Tibial nerve (tissue), 4 donors: ENCODE measurements at regions not wholly inside any gene's neighbourhood (a gene's known extent, or its start where the extent isn't known, plus 50 kb on each side); places are given as distances from the start of the nearest gene placed in this dataset.
"Not testable (repeated sequence)": the region's sequence is repeated elsewhere in the genome, so short reads cannot be mapped to it uniquely, and the experiment has no call there.

Experiments
- DNase-seq, 2 donors: peaks; one replicate each; pipeline ENCODE4 v3.0.0-alpha.2; 2019; ENCODE audit warnings: low spot score in 2 of 2
- H3K27ac ChIP-seq, 4 donors: fragments of 200-600 bp; sonication (generic) in 3 of 4; one replicate each; pipeline ENCODE4 v1.5.1; 2017 to 2019; ENCODE audit warnings: mild to moderate bottlenecking in 1 of 4
- H3K27me3 ChIP-seq, 2 donors: fragments of 200-600 bp; sonication (generic) in 1 of 2; one replicate each; pipeline versions ENCODE4 v1.5.1 to v1.6.0; 2017 to 2019
- H3K36me3 ChIP-seq, 3 donors: fragments of 200-600 bp; sonication (generic); one replicate each; pipeline ENCODE4 v1.5.1; 2018 to 2019
- H3K4me1 ChIP-seq, 4 donors: fragments of 200-600 bp; sonication (generic) in 3 of 4; one replicate each; pipeline ENCODE4 v1.5.1; 2017 to 2019
- H3K4me3 ChIP-seq, 4 donors: fragments of 200-600 bp; sonication (generic) in 3 of 4; one replicate each; pipeline ENCODE4 v1.5.1; 2017 to 2019; ENCODE audit warnings: mild to moderate bottlenecking in 1 of 4, moderate library complexity in 1 of 4
- H3K9me3 ChIP-seq, 4 donors: fragments of 200-600 bp; sonication (generic) in 3 of 4; one replicate each; pipeline ENCODE4 v1.5.1; 2017 to 2019
- EP300 ChIP-seq, 2 donors: sonication (generic); formaldehyde crosslinking; IDR thresholded peaks; one replicate each; pipeline ENCODE4 v1.6.1; 2017; ENCODE audit warnings: antibody characterized with exemption in 2 of 2, mild to moderate bottlenecking in 1 of 2
- POLR2A ChIP-seq, 2 donors: fragments of 450-650 bp; IDR thresholded peaks; one replicate each; pipeline ENCODE4 v1.6.1; 2017; ENCODE audit warnings: antibody characterized with exemption in 2 of 2, mild to moderate bottlenecking in 2 of 2, moderate library complexity in 2 of 2
- WGBS, 2 donors: methylation state at CpG; one replicate each; pipeline ENCODE4 v1.1.5; 2018; 5-methylcytosine and 5-hydroxymethylcytosine counted together

DNA sequence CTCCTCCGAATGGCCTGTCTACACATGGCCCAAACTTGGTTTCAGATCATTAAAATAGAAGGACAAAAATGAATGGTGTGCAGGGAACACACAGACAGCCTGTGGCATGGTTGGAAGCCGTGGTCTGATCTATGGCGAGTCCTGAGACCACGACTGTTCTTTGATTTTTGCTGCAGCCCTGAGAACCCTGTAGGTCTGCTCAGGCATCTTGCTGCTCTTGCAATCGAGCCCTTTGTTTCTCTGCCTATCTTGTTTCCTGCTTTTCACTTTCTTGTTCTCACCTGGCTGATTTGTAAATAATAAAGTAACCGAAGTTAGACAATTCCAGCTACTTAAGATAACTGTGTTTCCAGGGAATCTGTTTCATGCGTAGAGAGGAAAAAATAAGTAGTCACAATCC is 54.1 kb upstream of the NBPF9 start:
- WGBS, 2 donors, result 64 to 85% methylated on average over 2 to 6 of the region's 7 CpGs

DNA sequence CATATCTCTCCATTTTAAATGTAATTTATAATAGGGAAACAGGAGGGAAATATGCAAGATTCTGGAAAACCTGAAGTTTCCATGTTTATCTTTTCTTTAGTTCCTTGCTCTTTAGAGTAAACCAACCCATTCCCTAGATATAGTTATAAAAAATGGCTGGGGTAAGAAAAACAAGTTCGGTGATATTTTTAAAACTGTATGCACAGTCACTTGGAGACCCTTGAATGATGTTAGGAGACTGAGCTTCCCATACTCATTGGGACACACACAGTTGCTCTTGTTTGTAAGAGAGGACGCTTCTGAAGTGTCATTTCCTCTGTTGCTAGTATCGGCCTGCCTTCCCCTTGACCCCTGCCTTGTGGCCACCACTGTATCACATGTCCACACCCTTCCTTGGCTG is 55.0 kb upstream of the NBPF9 start:
- not testable (repeated sequence) for H3K27ac ChIP-seq, H3K36me3 ChIP-seq, H3K27me3 ChIP-seq, DNase-seq, H3K4me3 ChIP-seq, H3K9me3 ChIP-seq, H3K4me1 ChIP-seq
- 28 to 32% methylated on average over 3 of the region's 3 CpGs for WGBS, 2 donors

More for the DNA sequence above, 54.1 kb upstream of the NBPF9 start:
- H3K36me3 ChIP-seq, H3K9me3 ChIP-seq, DNase-seq, H3K27me3 ChIP-seq, H3K4me1 ChIP-seq, H3K4me3 ChIP-seq, H3K27ac ChIP-seq: not testable (repeated sequence)

DNA sequence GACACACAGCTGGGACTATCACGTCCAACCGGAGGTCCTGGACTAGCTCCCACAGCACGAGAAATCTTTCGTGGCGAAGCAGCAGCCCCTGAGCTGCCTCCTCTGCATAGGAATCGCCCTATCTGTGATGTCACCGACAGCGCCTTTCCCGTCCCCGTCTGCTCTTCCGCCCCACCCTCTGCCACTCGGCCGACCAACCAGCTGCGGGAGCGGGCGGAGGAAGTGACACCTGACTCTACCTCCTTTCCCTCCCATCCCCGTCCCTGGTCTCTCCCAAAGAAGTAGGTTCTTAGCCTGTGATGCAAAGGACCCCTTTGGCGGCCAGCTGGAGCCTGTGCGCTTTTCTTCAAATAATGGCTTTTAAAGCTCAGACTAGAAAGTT is 59.7 kb upstream of the NBPF9 start:
- not testable (repeated sequence) for H3K27me3 ChIP-seq, H3K9me3 ChIP-seq, H3K27ac ChIP-seq, H3K4me1 ChIP-seq, H3K36me3 ChIP-seq, DNase-seq, H3K4me3 ChIP-seq
- 43 to 67% methylated on average over 1 to 2 of the region's 19 CpGs for WGBS, 2 donors

DNA sequence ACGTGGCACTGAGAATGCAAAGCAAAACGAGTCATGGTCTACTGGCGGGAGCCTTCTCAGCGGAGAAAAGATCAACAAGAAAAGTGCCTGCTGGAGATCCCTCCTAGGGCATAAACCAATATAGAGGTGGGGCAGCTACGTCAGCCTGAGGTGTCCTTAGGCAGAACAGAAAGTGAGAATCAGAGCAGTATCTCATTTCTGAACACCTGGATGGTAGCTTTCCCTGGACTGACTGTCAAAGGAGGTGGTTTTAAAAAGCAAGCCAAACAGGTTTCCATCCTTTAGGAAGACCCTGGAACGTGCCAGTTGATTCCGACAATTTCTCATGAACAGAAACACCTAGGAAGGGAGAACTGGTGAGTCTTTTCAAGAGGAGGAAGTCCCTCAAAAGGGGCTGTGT is 71.4 kb upstream of the NBPF9 start:
- not testable (repeated sequence) for H3K4me1 ChIP-seq, H3K36me3 ChIP-seq, H3K27me3 ChIP-seq, H3K9me3 ChIP-seq
- 40 to 93% methylated on average over 1 to 3 of the region's 7 CpGs for WGBS, 2 donors
- H3K4me3 ChIP-seq, result peak overlapping the region in 1 of 4 donors; percentile 35
- peak overlapping the region in 1 of 4 donors; percentile 63 for H3K27ac ChIP-seq
- peak in 1 of 2 donors; percentile 8 for DNase-seq

DNA sequence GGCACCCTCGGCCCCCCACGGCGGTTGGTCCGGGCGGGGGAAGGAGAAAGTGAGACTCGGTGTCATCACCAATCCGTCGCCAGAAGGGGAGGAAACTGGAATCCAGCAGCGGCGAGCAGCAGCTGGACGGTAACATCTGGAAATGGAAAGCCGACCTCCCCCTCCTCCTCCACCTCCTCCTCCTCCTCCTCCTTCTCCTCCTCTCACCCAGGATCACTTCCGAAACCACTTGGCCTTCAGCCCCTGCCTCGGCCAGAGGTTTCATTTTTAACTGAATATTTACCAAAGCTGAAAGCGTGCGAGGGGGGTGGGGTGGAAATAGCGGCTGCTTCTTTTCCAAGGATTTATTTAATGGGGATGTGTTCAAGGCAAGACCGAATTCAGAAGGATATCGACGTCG is 72.5 kb upstream of the NBPF9 start:
- not testable (repeated sequence) for H3K4me1 ChIP-seq, H3K9me3 ChIP-seq, H3K36me3 ChIP-seq, H3K27me3 ChIP-seq
- 0% methylated on average over 9 to 11 of the region's 21 CpGs for WGBS, 2 donors
- Histone ChIP-seq H3K27ac (peak overlapping the region in 3 of 4 donors; percentile 67 to 76 (median 76)), H3K4me3 (peak overlapping the region; percentile 25 to 52 (median 36))
- peak; percentile 19 to 40 for DNase-seq
- TF ChIP-seq POLR2A (IDR thresholded peaks at IDR 0.05), result peak in 1 of 2 donors; percentile 27

DNA sequence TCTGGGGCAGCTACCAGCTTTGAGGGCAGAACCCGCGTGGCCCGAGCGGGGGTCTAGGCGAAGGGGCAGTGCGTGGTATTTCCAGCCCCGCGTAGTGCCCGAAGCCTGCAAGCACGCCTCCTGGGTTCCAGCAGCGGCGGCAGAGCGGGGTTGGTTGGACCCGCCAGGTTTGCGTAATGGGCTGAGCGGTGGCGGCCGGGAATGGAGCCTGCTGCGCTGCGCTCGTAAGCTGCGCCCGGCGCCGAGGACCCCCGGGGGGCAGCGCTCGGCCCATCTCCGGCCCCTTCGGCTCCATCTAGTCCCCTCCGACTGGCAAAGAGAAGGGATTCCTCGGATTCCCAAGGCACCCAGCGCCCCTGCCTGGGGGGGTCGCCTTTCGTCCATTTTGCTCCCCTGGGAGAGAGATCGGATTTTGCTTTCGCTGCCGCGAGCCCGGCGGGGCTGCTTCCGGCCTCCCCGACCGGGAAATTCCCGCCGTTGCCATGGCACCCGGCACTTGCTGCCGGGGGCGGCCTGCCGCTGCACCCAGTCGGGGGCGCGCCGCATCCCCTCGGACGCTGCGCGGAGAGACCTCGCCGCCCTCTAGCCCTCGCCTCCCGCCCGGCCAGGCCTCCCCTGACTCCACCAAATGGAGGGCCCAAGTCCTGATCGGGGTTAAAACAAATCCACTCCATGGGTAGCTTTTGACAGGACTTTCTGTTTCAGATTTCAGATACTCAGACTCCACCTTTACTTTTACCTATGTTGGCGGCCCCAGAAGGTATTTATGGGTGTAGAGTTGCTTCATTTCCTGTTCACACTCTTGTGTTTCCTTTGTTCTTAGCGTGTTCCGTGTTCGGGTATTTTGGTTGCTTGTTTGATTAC is 73.3 kb upstream of the NBPF9 start:
- H3K36me3 ChIP-seq, H3K4me1 ChIP-seq, H3K27me3 ChIP-seq, H3K9me3 ChIP-seq: not testable (repeated sequence)
- DNase-seq, result peak in 1 of 2 donors; percentile 23
- Histone ChIP-seq H3K4me3 (peak overlapping the region; percentile 42 to 65 (median 53)), H3K27ac (peak overlapping the region; percentile 37 to 92 (median 88))
- 0% methylated on average over 1 to 5 of the region's 68 CpGs for WGBS, 2 donors
- TF ChIP-seq POLR2A (IDR thresholded peaks at IDR 0.05) (peak in 1 of 2 donors; percentile 44), EP300 (IDR thresholded peaks at IDR 0.05) (peak in 1 of 2 donors; percentile 70)

DNA sequence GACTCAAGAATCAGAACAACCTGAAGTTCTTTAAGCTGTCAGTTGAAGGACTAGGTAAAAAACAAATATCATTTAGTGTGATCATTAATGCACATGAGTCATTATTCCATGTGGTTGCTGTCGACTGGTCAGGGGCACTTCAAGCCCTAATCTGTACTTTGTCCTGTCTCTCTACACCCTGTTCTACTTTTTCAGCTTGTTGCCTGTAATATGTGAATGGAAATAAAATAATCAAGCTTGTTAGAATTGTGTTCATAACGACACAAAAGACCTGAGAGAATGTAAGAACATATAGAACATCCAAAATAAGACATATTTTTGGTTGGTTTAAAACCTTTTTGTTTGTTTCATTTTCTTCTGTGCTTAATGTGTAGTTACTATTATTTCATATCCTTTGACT is 87.4 kb upstream of the NBPF9 start:
- H3K4me1 ChIP-seq, DNase-seq, H3K27ac ChIP-seq, H3K9me3 ChIP-seq, H3K27me3 ChIP-seq, H3K36me3 ChIP-seq, H3K4me3 ChIP-seq: not testable (repeated sequence)
- 60 to 73% methylated on average over 2 of the region's 2 CpGs for WGBS, 2 donors

DNA sequence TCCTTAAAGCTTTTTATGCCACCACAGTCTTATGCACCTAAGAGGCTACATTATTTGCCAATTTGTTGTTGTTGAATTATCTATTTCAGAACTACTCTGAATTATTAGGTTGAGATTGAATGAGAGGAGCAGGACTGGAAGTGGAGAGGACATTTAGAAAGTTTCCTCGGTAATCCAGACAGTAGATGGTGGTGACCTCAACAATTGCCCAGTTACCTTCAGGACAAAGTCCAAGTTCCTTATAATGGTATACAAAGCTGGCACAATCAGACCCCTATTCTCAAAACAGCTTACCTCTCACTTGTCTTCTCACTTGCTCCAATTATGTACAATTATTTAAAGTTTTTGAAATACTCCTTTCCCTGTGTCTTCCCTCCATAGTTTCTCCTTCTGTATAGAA is 93.3 kb upstream of the NBPF9 start:
- H3K36me3 ChIP-seq, H3K27me3 ChIP-seq, H3K4me1 ChIP-seq, H3K4me3 ChIP-seq, H3K9me3 ChIP-seq, DNase-seq, H3K27ac ChIP-seq: not testable (repeated sequence)
- WGBS, 2 donors, result 90% methylated on average over 1 of the region's 1 CpG

DNA sequence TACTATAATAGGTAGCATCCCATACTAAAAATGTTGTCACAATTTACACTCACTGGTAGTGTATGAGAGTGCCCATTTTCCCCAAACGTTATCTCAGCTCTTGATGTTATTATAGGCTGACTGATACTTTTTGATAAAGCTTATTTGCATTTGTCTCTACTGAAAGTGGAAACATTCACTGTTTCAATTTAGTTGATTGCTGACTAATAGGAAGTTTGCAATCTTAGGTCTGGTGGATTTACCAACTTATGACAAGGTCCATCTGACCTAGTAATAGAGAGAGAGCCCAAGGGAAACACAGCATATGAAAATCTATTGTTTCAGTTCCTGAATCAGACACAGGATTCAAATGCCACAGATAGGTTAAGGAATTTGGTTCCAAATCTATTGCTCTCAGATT is 97.2 kb upstream of the NBPF9 start:
- H3K9me3 ChIP-seq, H3K4me3 ChIP-seq, H3K4me1 ChIP-seq, DNase-seq, H3K27me3 ChIP-seq, H3K27ac ChIP-seq, H3K36me3 ChIP-seq: not testable (repeated sequence)
- 65 to 86% methylated on average over 1 of the region's 1 CpG for WGBS, 2 donors

DNA sequence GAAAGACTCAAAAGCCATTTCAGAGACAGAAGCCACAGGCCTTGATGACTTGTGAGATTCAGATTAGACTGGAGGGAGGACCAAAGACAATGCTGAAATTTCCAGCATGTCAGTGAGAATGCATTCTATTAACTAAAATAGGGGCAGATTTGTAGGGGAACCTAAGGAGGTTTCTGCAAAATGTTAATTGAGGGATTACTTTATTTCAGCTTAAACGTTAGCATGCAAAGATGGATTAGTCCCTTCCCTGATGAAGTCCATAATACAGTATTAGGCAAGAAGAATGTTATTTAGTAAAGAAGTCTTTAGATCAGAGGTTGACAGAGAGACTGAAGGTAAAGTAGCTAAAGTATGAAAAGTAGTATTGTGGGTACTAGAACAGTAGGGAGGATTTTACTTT is 98.9 kb upstream of the NBPF9 start:
- not testable (repeated sequence) for H3K36me3 ChIP-seq, H3K27ac ChIP-seq
- WGBS, 2 donors, result no CpG with 5 or more reads among the region's 1 CpG

DNA sequence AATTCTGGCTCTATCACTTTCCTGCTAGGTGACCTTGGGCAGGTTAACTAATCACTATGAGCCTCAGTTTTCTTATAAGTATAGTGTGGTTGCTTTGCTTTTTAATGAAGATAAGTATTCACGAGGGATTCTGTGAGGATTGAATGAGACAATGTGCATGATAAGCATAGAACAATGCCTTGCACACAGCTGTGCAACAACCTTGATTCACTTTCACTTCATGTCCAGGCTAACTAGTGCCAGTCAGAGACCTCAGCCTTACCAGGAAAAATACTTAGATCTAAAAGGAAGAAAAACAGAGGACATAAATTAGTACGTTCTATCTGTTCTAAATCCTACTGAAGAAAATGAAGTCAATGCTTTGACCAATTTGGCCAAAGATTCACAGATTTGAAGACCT is 101.0 kb upstream of the NBPF9 start:
- not testable (repeated sequence) for H3K9me3 ChIP-seq, H3K27ac ChIP-seq, H3K4me3 ChIP-seq, DNase-seq, H3K36me3 ChIP-seq, H3K27me3 ChIP-seq, H3K4me1 ChIP-seq
- 68 to 91% methylated on average over 2 of the region's 2 CpGs for WGBS, 2 donors

More for the DNA sequence above, 98.9 kb upstream of the NBPF9 start:
- not testable (repeated sequence) for H3K4me3 ChIP-seq, H3K4me1 ChIP-seq, H3K9me3 ChIP-seq, H3K27me3 ChIP-seq, DNase-seq

DNA sequence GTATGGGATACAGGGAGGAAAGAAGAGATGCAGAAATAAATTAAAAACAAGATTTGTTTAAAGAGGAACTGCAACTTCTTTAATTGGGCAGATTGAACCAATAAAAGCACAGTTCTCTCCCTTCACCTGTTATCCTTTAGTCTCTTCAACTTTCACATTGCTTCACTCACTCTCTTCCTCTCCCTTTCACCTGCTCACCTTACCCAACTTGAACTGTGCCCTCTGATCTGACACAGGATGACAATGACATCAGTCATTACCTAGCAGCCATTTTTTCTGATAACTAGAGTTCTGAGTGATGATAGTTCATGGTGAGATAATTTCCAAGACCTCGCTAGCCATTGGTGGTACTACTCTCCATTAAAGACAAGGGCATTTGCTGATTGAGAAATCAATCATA is 105.5 kb upstream of the NBPF9 start:
- H3K4me3 ChIP-seq, H3K27ac ChIP-seq: not testable (repeated sequence)

DNA sequence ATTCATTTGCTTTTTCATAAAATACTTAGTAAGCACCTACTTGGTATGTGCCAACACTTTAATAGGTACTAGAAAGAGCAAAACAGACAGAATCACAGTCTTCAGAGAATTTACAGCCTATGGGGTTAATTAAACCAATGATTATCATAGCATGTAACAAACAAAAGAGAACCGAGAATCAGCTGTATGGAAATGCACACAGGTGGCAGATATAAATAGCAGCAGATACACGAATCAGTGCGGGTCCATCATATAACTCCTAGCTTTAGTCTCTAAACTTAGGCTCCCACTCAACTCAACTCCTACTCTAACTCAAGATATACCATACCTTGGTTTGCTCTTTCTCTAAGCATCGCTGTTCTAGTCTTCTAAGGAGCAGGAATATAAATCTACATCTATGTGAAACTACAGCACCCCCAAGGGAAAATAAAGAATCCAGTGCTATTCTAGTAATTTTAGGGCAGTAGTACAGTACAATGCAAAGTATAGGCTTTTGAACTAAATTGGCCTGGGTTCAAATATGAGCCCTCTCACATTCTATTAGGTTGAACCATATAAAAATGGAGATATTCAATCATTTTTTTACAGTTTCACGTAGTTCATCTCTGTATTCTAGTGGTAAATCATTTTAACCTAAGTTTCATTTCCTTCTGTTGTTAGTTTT is 108.5 kb upstream of the NBPF9 start:
- H3K36me3 ChIP-seq, H3K4me1 ChIP-seq, DNase-seq, H3K27me3 ChIP-seq, H3K4me3 ChIP-seq, H3K27ac ChIP-seq, H3K9me3 ChIP-seq: not testable (repeated sequence)
- WGBS, 2 donors, result 59 to 83% methylated on average over 1 of the region's 5 CpGs

More for the DNA sequence above, 105.5 kb upstream of the NBPF9 start:
- not testable (repeated sequence) for H3K36me3 ChIP-seq, DNase-seq, H3K27me3 ChIP-seq, H3K4me1 ChIP-seq, H3K9me3 ChIP-seq
- no CpG with 5 or more reads among the region's 1 CpG for WGBS, 2 donors
